CD1c-positive myeloid dendritic cell (primary cell): ENCODE measurements at regions not wholly inside any gene's neighbourhood (a gene's known extent, or its start where the extent isn't known, plus 50 kb on each side); places are given as distances from the start of the nearest gene placed in this dataset.
A peak's percentile ranks its signal among the peaks of the same experiment; 100 is the strongest.
"Not testable (repeated sequence)": the region's sequence is repeated elsewhere in the genome, so short reads cannot be mapped to it uniquely, and the experiment has no call there.

ENCODE experiments used
- DNase-seq: peaks from one replicate; pipeline ENCODE4 v3.0.0-alpha.2; 2016; ENCODE audit errors: extremely low spot score

- not testable (repeated sequence) for DNase-seq
Observed at GRCh38 chr10:118420049-118420448, 77.9 kb upstream of the FAM204A start.

GRCh38 chr10:118412932-118413331, 70.8 kb upstream of the FAM204A start:
- no peak for DNase-seq

GRCh38 chr10:118412132-118412760, 70.1 kb upstream of the FAM204A start:
- no peak for DNase-seq

- no peak for DNase-seq
Observed at GRCh38 chr10:118409295-118409694, 67.2 kb upstream of the FAM204A start.

GRCh38 chr10:118408181-118408580, 66.1 kb upstream of the FAM204A start:
- DNase-seq = no peak

- DNase-seq = no peak
Observed at GRCh38 chr10:118407777-118408176, 65.7 kb upstream of the FAM204A start.

GRCh38 chr10:118407026-118407425, 64.9 kb upstream of the FAM204A start:
- no peak for DNase-seq

GRCh38 chr10:118405928-118406327, 63.8 kb upstream of the FAM204A start:
- no peak for DNase-seq

- no peak for DNase-seq
Observed at GRCh38 chr10:118403967-118404366, 61.8 kb upstream of the FAM204A start.

GRCh38 chr10:118401708-118402193, 59.6 kb upstream of the FAM204A start:
- no peak for DNase-seq

GRCh38 chr10:118397391-118397790, 55.3 kb upstream of the FAM204A start:
- DNase-seq = no peak

- DNase-seq = no peak
Observed at GRCh38 chr10:118395947-118396346, 53.8 kb upstream of the FAM204A start.

- peak; percentile 12 for DNase-seq
Observed at GRCh38 chr10:118394301-118395200, 52.4 kb upstream of the FAM204A start.

GRCh38 chr10:118392761-118393160, 50.6 kb upstream of the FAM204A start:
- DNase-seq = no peak
